COLO668 (cell line): ENCODE measurements at regions not wholly inside any gene's neighbourhood (a gene's known extent, or its start where the extent isn't known, plus 50 kb on each side); places are given as distances from the start of the nearest gene placed in this dataset.
A peak's percentile ranks its signal among the peaks of the same experiment; 100 is the strongest.

ENCODE experiments used
- DNase-seq: peaks from one replicate; lab custom pipeline; 2025; ENCODE audit not compliant: unreplicated experiment; lab: John Stamatoyannopoulos, UW

- DNase-seq = no peak
Observed at GRCh38 chr4:28117084-28117682, 1256.5 kb downstream of the STIM2 start.

- no peak for DNase-seq
Observed at GRCh38 chr4:28146191-28146590, 1285.5 kb downstream of the STIM2 start.

- DNase-seq = no peak
Observed at GRCh38 chr4:28148221-28148620, 1287.6 kb downstream of the STIM2 start.

GRCh38 chr4:28149762-28150161, 1289.1 kb downstream of the STIM2 start:
- no peak for DNase-seq

GRCh38 chr4:28151314-28151713, 1290.7 kb downstream of the STIM2 start:
- no peak for DNase-seq

DNA sequence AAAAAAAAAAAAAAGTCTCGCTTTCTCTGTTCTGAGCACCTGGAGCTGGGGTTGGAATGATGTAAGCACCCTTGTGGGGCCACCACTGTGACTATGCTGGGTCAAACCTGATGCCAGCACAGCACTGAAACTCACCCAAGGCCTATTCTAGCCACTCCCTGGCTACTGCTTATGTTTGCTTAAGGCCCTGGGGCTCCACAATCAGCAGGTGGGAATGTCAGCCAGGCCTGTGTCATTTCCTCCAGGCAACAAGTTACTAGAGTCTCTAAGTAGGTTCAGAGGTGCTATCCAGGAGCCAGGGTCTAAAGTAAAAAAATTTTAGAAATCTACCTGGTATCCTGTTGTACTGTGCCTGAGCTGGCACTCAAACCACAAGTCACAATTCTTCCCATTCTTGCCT, 1306.8 kb downstream of the STIM2 start:
- DNase-seq = peak; percentile 61

DNA sequence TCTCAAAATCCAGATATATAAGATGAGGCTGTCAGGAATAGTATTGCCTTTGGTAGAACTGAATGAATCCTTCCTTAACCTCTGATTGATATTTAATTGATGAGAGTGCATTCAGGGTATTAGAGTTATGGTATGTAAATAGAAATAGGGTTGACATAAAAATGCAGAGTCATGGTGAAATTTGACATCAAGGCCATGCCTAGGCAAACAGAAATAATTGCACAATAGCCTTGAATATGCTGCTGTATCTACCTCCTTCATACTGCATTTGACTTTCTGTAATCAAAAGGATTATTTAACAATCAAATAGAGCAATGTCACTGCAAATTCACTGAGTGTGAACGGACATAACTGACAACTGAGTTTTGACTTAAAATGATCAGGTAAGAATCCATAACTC, 1316.3 kb downstream of the STIM2 start:
- DNase-seq = no peak

GRCh38 chr4:28177641-28178040, 1317.0 kb downstream of the STIM2 start:
- no peak for DNase-seq

- no peak for DNase-seq
Observed at GRCh38 chr4:28179126-28179525, 1318.5 kb downstream of the STIM2 start.

GRCh38 chr4:28209371-28209924, 1348.8 kb downstream of the STIM2 start:
- DNase-seq = no peak

DNA sequence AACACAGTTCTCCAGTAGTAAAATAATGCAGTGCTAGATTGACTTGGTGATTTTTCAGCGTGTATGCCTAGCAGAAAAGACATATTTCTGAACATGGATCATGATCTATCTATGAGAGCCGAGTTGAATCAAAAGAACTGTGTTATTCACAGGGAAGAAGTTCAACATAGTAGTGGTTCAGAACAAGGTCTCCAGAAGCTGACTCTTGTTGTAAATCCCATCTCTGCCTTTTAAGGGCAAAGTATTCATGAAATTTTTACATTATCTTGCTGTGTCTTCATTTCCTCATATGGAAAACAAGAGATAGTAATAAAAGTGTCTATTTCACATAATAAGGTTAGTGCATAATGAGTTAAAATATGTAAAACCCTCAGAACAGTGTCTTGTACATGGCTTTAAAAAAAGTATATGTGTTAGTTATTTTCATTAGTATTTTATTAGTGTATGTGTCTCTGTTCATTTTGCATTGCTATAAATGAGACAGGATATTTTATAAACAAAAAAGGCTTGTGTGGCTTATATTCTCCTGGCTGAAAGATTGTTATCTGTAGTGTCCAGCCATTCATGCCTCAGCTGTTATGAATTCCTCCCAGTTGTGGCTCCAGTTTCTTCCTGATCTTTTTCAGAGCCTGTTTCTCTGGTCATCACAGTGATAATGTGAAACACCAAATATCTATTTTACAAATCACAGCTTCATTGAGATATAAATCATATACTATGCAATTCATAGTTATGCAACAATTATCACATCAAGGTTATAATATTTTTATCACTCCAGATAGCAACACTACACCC, 1351.2 kb downstream of the STIM2 start:
- no peak for DNase-seq

GRCh38 chr4:28221536-28221935, 1360.9 kb downstream of the STIM2 start:
- DNase-seq = no peak

DNA sequence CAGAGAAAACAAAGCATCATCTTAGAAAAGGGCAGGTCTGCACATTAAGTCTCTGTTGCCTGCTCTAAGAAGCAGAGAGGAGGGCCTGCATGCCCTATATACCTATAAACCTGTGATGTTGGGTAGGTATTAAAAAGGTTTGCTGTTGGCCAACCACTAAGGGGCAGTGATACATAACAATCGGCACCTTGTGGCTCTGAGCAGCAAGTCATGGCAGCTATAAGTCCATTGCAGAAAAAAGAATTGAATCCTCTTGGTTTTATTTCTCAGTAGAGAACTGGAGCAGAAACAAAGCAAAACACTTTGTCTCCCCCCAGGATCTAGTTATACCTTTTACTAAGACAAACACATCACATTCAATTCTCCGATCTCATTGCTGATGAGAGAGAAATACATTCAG, 1364.4 kb downstream of the STIM2 start:
- peak; percentile 23 for DNase-seq

- no peak for DNase-seq
Observed at GRCh38 chr4:28225689-28226353, 1365.2 kb downstream of the STIM2 start.

- no peak for DNase-seq
Observed at GRCh38 chr4:28226962-28227361, 1366.3 kb downstream of the STIM2 start.

DNA sequence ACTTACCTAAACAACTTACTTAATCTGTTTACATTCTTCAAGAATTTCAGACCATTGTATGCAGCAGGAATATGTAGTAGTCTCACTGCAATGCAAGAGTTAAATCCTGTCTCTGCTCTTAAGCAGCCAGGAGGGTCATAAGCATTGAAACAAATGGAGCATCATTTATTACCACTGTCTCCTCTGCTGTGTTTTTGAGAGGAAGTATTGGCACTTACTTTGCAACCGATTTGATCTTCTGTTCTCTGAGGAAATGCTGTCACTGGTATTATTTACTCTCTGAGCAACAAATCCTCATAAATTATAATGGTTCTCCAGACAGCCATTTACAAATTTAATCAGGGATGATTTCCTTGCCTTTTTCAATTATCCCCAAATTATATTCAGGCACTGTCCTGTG, 1367.1 kb downstream of the STIM2 start:
- DNase-seq = no peak

- DNase-seq = no peak
Observed at GRCh38 chr4:28228561-28229491, 1368.2 kb downstream of the STIM2 start.

GRCh38 chr4:28232376-28232775, 1371.7 kb downstream of the STIM2 start:
- no peak for DNase-seq

GRCh38 chr4:28232951-28233350, 1372.3 kb downstream of the STIM2 start:
- DNase-seq = no peak

DNA sequence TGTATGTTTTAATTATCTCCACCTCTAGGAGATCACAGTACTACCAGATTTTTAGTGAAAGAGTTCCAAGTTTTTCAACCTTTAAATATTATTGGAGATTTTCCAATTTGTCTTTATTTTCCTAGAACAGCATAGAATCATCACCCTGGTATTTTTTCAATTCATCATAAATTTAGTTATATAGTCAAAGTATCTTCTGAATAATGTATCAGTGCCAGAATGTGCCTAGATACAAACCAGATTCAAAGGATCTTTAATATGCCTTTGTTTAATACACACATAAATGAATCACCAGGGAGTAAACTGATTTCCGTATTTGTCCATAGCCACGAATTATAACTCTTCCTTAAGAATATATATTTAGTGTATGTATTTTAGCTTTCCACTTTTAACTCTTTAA, 1373.1 kb downstream of the STIM2 start:
- no peak for DNase-seq

DNA sequence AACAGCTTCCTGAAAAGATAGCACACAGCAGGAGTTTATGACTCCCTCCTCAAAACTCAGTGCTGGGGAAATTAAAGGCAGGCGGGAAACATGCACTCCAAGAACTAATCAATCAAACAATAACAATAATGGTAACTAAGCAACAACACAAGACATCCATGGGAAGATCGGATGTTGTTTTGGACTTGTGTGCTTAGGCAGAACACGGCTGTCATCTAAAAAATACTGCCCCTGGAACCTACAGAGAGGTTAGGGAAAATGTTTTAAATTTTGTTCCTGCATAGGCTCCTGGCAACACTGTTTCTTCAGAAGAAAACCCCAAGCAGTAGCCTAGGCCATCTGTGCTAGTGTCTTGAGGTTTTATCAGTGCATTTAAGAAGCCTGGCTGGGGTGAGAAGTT, 1378.2 kb downstream of the STIM2 start:
- no peak for DNase-seq
